ENCODE measurements at regions not wholly inside any gene's neighbourhood (a gene's known extent, or its start where the extent isn't known, plus 50 kb on each side); places are given as distances from the start of the nearest gene placed in this dataset.

- no peak for DNase-seq (ENCODE audit: low spot score)
These were observed 454.1 kb downstream of the EFNA5 start for GRCh38 chr5:107216587-107216986.

GRCh38 chr5:107215611-107216010 is 455.1 kb downstream of the EFNA5 start:
- DNase-seq (ENCODE audit: low spot score) = no peak

- no peak for DNase-seq (ENCODE audit: low spot score)
These were observed 457.7 kb downstream of the EFNA5 start for GRCh38 chr5:107213025-107213424.

GRCh38 chr5:107211630-107212029 is 459.1 kb downstream of the EFNA5 start:
- DNase-seq (ENCODE audit: low spot score) = no peak

- DNase-seq (ENCODE audit: low spot score) = no peak
These were observed 461.9 kb downstream of the EFNA5 start for GRCh38 chr5:107208867-107209266.

- no peak for DNase-seq (ENCODE audit: low spot score)
These were observed 466.3 kb downstream of the EFNA5 start for GRCh38 chr5:107204413-107204812.

GRCh38 chr5:107203243-107203642 is 467.5 kb downstream of the EFNA5 start:
- no peak for DNase-seq (ENCODE audit: low spot score)

- DNase-seq (ENCODE audit: low spot score) = no peak
These were observed 471.0 kb downstream of the EFNA5 start for GRCh38 chr5:107199756-107200155.

- no peak for DNase-seq (ENCODE audit: low spot score)
These were observed 474.2 kb downstream of the EFNA5 start for GRCh38 chr5:107196500-107197059.

- DNase-seq (ENCODE audit: low spot score) = no peak
These were observed 474.8 kb downstream of the EFNA5 start for GRCh38 chr5:107195890-107196395.

GRCh38 chr5:107184871-107185270 is 485.9 kb downstream of the EFNA5 start:
- no peak for DNase-seq (ENCODE audit: low spot score)

GRCh38 chr5:107184066-107184465 is 486.7 kb downstream of the EFNA5 start:
- no peak for DNase-seq (ENCODE audit: low spot score)

- DNase-seq (ENCODE audit: low spot score) = no peak
These were observed 500.1 kb downstream of the EFNA5 start for GRCh38 chr5:107170620-107171019.

GRCh38 chr5:107169867-107170266 is 500.9 kb downstream of the EFNA5 start:
- DNase-seq (ENCODE audit: low spot score) = no peak

- DNase-seq (ENCODE audit: low spot score) = no peak
These were observed 501.6 kb downstream of the EFNA5 start for GRCh38 chr5:107168848-107169752.

- DNase-seq (ENCODE audit: low spot score) = no peak
These were observed 502.7 kb downstream of the EFNA5 start for GRCh38 chr5:107168086-107168485.

GRCh38 chr5:107165296-107165695 is 505.4 kb downstream of the EFNA5 start:
- DNase-seq (ENCODE audit: low spot score) = no peak

- DNase-seq (ENCODE audit: low spot score) = no peak
These were observed 512.9 kb downstream of the EFNA5 start for GRCh38 chr5:107157809-107158208.

- no peak for DNase-seq (ENCODE audit: low spot score)
These were observed 515.0 kb downstream of the EFNA5 start for GRCh38 chr5:107155707-107156106.

- DNase-seq (ENCODE audit: low spot score) = no peak
These were observed 516.1 kb downstream of the EFNA5 start for GRCh38 chr5:107154593-107154992.

- no peak for DNase-seq (ENCODE audit: low spot score)
These were observed 517.5 kb downstream of the EFNA5 start for GRCh38 chr5:107153283-107153682.

GRCh38 chr5:107149243-107150005 is 521.3 kb downstream of the EFNA5 start:
- no peak for DNase-seq (ENCODE audit: low spot score)

GRCh38 chr5:107147589-107147988 is 523.1 kb downstream of the EFNA5 start:
- DNase-seq (ENCODE audit: low spot score) = no peak

All from COLO829 (cell line).